ENCODE measurements at regions not wholly inside any gene's neighbourhood (a gene's known extent, or its start where the extent isn't known, plus 50 kb on each side); places are given as distances from the start of the nearest gene placed in this dataset.

GRCh38 chr14:31987721-31988120 is 89.4 kb upstream of the ARHGAP5 start:
- no peaks in the 10 kb centered on the region for H3K9me3 ChIP-seq (ENCODE audit: low read depth, low read length)
- no peaks in the 10 kb centered on the region for H3K27me3 ChIP-seq (ENCODE audit: insufficient read depth, low read length)

DNA sequence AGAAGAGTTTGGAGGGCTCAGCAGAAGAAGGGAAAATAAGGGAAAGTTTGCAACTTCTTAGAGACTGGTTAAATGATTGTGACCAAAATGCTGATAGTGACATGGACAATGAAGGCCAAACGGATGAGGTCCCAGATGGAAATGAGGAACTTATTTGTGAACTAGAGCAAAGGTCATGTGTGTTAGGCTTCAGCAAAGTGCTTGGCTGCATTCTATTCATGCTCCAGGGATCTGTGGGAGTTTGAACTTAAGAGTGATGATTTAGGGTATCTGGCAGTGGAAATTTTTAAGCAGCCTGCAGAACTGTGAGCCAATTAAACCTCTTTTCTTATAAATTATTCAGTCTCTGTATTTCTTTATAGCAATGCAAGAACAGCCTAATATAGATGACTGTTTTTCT is 88.9 kb upstream of the ARHGAP5 start:
- Histone ChIP-seq H4K20me1 (ENCODE audit: insufficient read depth, low read length) (no peaks in the 10 kb centered on the region), H3K27ac (ENCODE audit: low read depth, low read length) (no peak overlapping the region), H3K27me3 (ENCODE audit: insufficient read depth, low read length) (no peaks in the 10 kb centered on the region), H3K4me2 (ENCODE audit: insufficient read depth, low read length) (no peak overlapping the region), H3K79me2 (ENCODE audit: insufficient read depth, low read length) (no peaks in the 10 kb centered on the region), H3K9me3 (ENCODE audit: low read depth, low read length) (no peaks in the 10 kb centered on the region), H3K4me1 (ENCODE audit: insufficient read depth, low read length) (peaks cover 21% of the 10 kb centered on the region), H3K36me3 (ENCODE audit: insufficient read depth, low read length) (no peaks in the 10 kb centered on the region), H3K4me3 (ENCODE audit: insufficient read depth, low read length) (no peak overlapping the region), H2AFZ (ENCODE audit: low read length) (no peak overlapping the region)
- DNase-seq (ENCODE audit: insufficient read length, low spot score, missing footprints) = no peak
- TF ChIP-seq, protein P1, sequence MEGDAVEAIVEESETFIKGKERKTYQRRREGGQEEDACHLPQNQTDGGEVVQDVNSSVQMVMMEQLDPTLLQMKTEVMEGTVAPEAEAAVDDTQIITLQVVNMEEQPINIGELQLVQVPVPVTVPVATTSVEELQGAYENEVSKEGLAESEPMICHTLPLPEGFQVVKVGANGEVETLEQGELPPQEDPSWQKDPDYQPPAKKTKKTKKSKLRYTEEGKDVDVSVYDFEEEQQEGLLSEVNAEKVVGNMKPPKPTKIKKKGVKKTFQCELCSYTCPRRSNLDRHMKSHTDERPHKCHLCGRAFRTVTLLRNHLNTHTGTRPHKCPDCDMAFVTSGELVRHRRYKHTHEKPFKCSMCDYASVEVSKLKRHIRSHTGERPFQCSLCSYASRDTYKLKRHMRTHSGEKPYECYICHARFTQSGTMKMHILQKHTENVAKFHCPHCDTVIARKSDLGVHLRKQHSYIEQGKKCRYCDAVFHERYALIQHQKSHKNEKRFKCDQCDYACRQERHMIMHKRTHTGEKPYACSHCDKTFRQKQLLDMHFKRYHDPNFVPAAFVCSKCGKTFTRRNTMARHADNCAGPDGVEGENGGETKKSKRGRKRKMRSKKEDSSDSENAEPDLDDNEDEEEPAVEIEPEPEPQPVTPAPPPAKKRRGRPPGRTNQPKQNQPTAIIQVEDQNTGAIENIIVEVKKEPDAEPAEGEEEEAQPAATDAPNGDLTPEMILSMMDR (IDR thresholded peaks at IDR 0.05; ENCODE audit: extremely low read depth, low read depth, low read length) = no peak

More at GRCh38 chr14:31987721-31988120, 89.4 kb upstream of the ARHGAP5 start:
- Histone ChIP-seq H3K27ac (ENCODE audit: low read depth, low read length) (no peak overlapping the region), H3K79me2 (ENCODE audit: insufficient read depth, low read length) (no peaks in the 10 kb centered on the region), H3K4me2 (ENCODE audit: insufficient read depth, low read length) (no peak overlapping the region), H3K36me3 (ENCODE audit: insufficient read depth, low read length) (no peaks in the 10 kb centered on the region), H4K20me1 (ENCODE audit: insufficient read depth, low read length) (no peaks in the 10 kb centered on the region), H3K4me1 (ENCODE audit: insufficient read depth, low read length) (peaks cover 20% of the 10 kb centered on the region), H3K4me3 (ENCODE audit: insufficient read depth, low read length) (no peak overlapping the region), H2AFZ (ENCODE audit: low read length) (no peak overlapping the region)
- TF ChIP-seq, protein P1 (IDR thresholded peaks at IDR 0.05; ENCODE audit: extremely low read depth, low read depth, low read length) = no peak
- DNase-seq (ENCODE audit: insufficient read length, low spot score, missing footprints) = no peak

GRCh38 chr14:31990183-31990857 is 86.8 kb upstream of the ARHGAP5 start:
- TF ChIP-seq, protein P1 (IDR thresholded peaks at IDR 0.05; ENCODE audit: extremely low read depth, low read depth, low read length) = no peak
- H3K4me2 ChIP-seq (ENCODE audit: insufficient read depth, low read length) = no peak overlapping the region
- no peak overlapping the region for H3K27ac ChIP-seq (ENCODE audit: low read depth, low read length)
- DNase-seq (ENCODE audit: insufficient read length, low spot score, missing footprints) = peak; percentile 22
- peaks cover 35% of the 10 kb centered on the region for H3K4me1 ChIP-seq (ENCODE audit: insufficient read depth, low read length)
- no peaks in the 10 kb centered on the region for H3K36me3 ChIP-seq (ENCODE audit: insufficient read depth, low read length)
- H3K79me2 ChIP-seq (ENCODE audit: insufficient read depth, low read length) = no peaks in the 10 kb centered on the region
- H3K9me3 ChIP-seq (ENCODE audit: low read depth, low read length) = no peaks in the 10 kb centered on the region
- no peaks in the 10 kb centered on the region for H3K27me3 ChIP-seq (ENCODE audit: insufficient read depth, low read length)
- H2AFZ ChIP-seq (ENCODE audit: low read length) = no peak overlapping the region
- H4K20me1 ChIP-seq (ENCODE audit: insufficient read depth, low read length) = no peaks in the 10 kb centered on the region
- H3K4me3 ChIP-seq (ENCODE audit: insufficient read depth, low read length) = no peak overlapping the region

DNA sequence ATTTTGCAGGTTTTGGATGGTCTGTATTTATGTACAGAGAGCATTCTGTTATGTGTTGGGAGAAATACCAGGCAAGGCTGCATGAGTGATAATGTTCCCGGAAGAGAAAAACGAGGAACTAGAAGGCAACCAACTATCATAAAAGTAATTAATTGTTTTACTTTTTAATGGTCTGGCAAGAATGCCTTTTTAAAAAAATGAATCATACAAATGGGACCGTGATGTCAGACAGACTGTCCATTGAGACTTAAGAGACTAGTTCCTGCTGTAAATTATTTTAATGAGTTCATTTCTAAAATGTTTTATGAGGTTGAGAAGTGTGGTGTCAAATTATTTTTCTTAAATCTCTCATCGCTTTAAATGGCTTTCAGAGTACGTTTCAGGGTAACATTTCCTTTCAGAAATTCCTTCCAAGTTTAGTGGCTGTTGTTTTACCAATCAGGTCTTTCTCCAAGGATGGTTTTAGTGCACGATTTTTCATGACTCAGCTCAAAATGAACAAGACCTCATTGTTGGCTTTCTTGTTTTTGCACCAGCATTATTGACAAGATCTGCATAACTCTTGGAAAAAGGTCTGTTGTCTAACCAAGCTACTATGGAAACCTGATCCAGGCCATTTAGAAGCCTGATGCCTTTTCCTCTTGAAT is 86.1 kb upstream of the ARHGAP5 start:
- no peaks in the 10 kb centered on the region for H4K20me1 ChIP-seq (ENCODE audit: insufficient read depth, low read length)
- peak overlapping the region; percentile 43 for H3K27ac ChIP-seq (ENCODE audit: low read depth, low read length)
- no peaks in the 10 kb centered on the region for H3K79me2 ChIP-seq (ENCODE audit: insufficient read depth, low read length)
- TF ChIP-seq, protein P1 (IDR thresholded peaks at IDR 0.05; ENCODE audit: extremely low read depth, low read depth, low read length) = no peak
- peaks cover 35% of the 10 kb centered on the region for H3K4me1 ChIP-seq (ENCODE audit: insufficient read depth, low read length)
- no peak overlapping the region for H3K4me2 ChIP-seq (ENCODE audit: insufficient read depth, low read length)
- H2AFZ ChIP-seq (ENCODE audit: low read length) = no peak overlapping the region
- no peaks in the 10 kb centered on the region for H3K36me3 ChIP-seq (ENCODE audit: insufficient read depth, low read length)
- H3K4me3 ChIP-seq (ENCODE audit: insufficient read depth, low read length) = no peak overlapping the region
- DNase-seq (ENCODE audit: insufficient read length, low spot score, missing footprints) = peak; percentile 37
- no peaks in the 10 kb centered on the region for H3K27me3 ChIP-seq (ENCODE audit: insufficient read depth, low read length)
- no peaks in the 10 kb centered on the region for H3K9me3 ChIP-seq (ENCODE audit: low read depth, low read length)
